ENCODE measurements at regions not wholly inside any gene's neighbourhood (a gene's known extent, or its start where the extent isn't known, plus 50 kb on each side); places are given as distances from the start of the nearest gene placed in this dataset.

- DNase-seq = no peak
Observed at GRCh38 chr21:22416555-22416954, 1418.3 kb downstream of the NCAM2 start.

- DNase-seq = no peak
Observed at GRCh38 chr21:22421416-22422180, 1423.4 kb downstream of the NCAM2 start.

GRCh38 chr21:22438428-22439086 lies 1440.3 kb downstream of the NCAM2 start:
- DNase-seq = no peak

- no peak for DNase-seq
Observed at GRCh38 chr21:22444990-22445389, 1446.8 kb downstream of the NCAM2 start.

- no peak for DNase-seq
Observed at GRCh38 chr21:22450507-22450906, 1452.3 kb downstream of the NCAM2 start.

- no peak for DNase-seq
Observed at GRCh38 chr21:22456241-22456640, 1458.0 kb downstream of the NCAM2 start.

- no peak for DNase-seq
Observed at GRCh38 chr21:22468893-22469292, 1470.7 kb downstream of the NCAM2 start.

- no peak for DNase-seq
Observed at GRCh38 chr21:22474403-22474802, 1476.2 kb downstream of the NCAM2 start.

- no peak for DNase-seq
Observed at GRCh38 chr21:22476214-22476613, 1478.0 kb downstream of the NCAM2 start.

- DNase-seq = no peak
Observed at GRCh38 chr21:22476726-22477646, 1478.8 kb downstream of the NCAM2 start.

- DNase-seq = no peak
Observed at GRCh38 chr21:22490049-22490448, 1491.8 kb downstream of the NCAM2 start.

- DNase-seq = no peak
Observed at GRCh38 chr21:22516230-22516629, 1518.0 kb downstream of the NCAM2 start.

- no peak for DNase-seq
Observed at GRCh38 chr21:22535630-22536029, 1537.4 kb downstream of the NCAM2 start.

GRCh38 chr21:22536509-22536908 lies 1538.3 kb downstream of the NCAM2 start:
- DNase-seq = no peak

GRCh38 chr21:22544747-22545146 lies 1546.5 kb downstream of the NCAM2 start:
- no peak for DNase-seq

GRCh38 chr21:22552390-22552789 lies 1554.2 kb downstream of the NCAM2 start:
- DNase-seq = no peak

- no peak for DNase-seq
Observed at GRCh38 chr21:22554690-22555316, 1556.6 kb downstream of the NCAM2 start.

- DNase-seq = no peak
Observed at GRCh38 chr21:22556829-22557228, 1558.6 kb downstream of the NCAM2 start.

GRCh38 chr21:22561946-22562345 lies 1563.7 kb downstream of the NCAM2 start:
- no peak for DNase-seq

- no peak for DNase-seq
Observed at GRCh38 chr21:22573834-22574233, 1575.6 kb downstream of the NCAM2 start.

GRCh38 chr21:22575165-22575584 lies 1577.0 kb downstream of the NCAM2 start:
- no peak for DNase-seq

GRCh38 chr21:22579741-22580140 lies 1581.5 kb downstream of the NCAM2 start:
- no peak for DNase-seq

- DNase-seq = no peak
Observed at GRCh38 chr21:22582026-22582425, 1583.8 kb downstream of the NCAM2 start.
